ENCODE measurements at regions not wholly inside any gene's neighbourhood (a gene's known extent, or its start where the extent isn't known, plus 50 kb on each side); places are given as distances from the start of the nearest gene placed in this dataset.

- DNase-seq = no peak
These were observed 344.9 kb downstream of the EFNA5 start for GRCh38 chr5:107325866-107326265.

GRCh38 chr5:107324809-107325208 is 345.9 kb downstream of the EFNA5 start:
- no peak for DNase-seq

GRCh38 chr5:107324071-107324470 is 346.7 kb downstream of the EFNA5 start:
- DNase-seq = no peak

GRCh38 chr5:107323536-107323935 is 347.2 kb downstream of the EFNA5 start:
- no peak for DNase-seq

- no peak for DNase-seq
These were observed 347.8 kb downstream of the EFNA5 start for GRCh38 chr5:107322936-107323335.

GRCh38 chr5:107321906-107322305 is 348.8 kb downstream of the EFNA5 start:
- DNase-seq = no peak

- no peak for DNase-seq
These were observed 349.9 kb downstream of the EFNA5 start for GRCh38 chr5:107320846-107321245.

- DNase-seq = no peak
These were observed 350.4 kb downstream of the EFNA5 start for GRCh38 chr5:107320376-107320775.

- no peak for DNase-seq
These were observed 350.8 kb downstream of the EFNA5 start for GRCh38 chr5:107319901-107320300.

- DNase-seq = no peak
These were observed 356.4 kb downstream of the EFNA5 start for GRCh38 chr5:107314330-107314729.

- DNase-seq = no peak
These were observed 356.8 kb downstream of the EFNA5 start for GRCh38 chr5:107313921-107314320.

- no peak for DNase-seq
These were observed 357.6 kb downstream of the EFNA5 start for GRCh38 chr5:107313098-107313497.

GRCh38 chr5:107310181-107310580 is 360.6 kb downstream of the EFNA5 start:
- no peak for DNase-seq

GRCh38 chr5:107306594-107306993 is 364.1 kb downstream of the EFNA5 start:
- no peak for DNase-seq

GRCh38 chr5:107306002-107306401 is 364.7 kb downstream of the EFNA5 start:
- DNase-seq = no peak

- no peak for DNase-seq
These were observed 366.1 kb downstream of the EFNA5 start for GRCh38 chr5:107304684-107305083.

GRCh38 chr5:107303171-107303968 is 367.4 kb downstream of the EFNA5 start:
- DNase-seq = no peak

- no peak for DNase-seq
These were observed 368.3 kb downstream of the EFNA5 start for GRCh38 chr5:107302441-107302840.

- no peak for DNase-seq
These were observed 368.7 kb downstream of the EFNA5 start for GRCh38 chr5:107301999-107302398.

- DNase-seq = no peak
These were observed 369.9 kb downstream of the EFNA5 start for GRCh38 chr5:107300721-107301327.

- DNase-seq = no peak
These were observed 374.2 kb downstream of the EFNA5 start for GRCh38 chr5:107296572-107296971.

GRCh38 chr5:107295914-107296313 is 374.8 kb downstream of the EFNA5 start:
- DNase-seq = no peak

- no peak for DNase-seq
These were observed 376.1 kb downstream of the EFNA5 start for GRCh38 chr5:107294669-107295068.

- DNase-seq = no peak
These were observed 376.6 kb downstream of the EFNA5 start for GRCh38 chr5:107294211-107294550.

All from SHP77 treated with DMSO at 0.1 percent for 48 hours (cell line).